Aorta (tissue), 5 donors: ENCODE measurements at regions not wholly inside any gene's neighbourhood (a gene's known extent, or its start where the extent isn't known, plus 50 kb on each side); places are given as distances from the start of the nearest gene placed in this dataset.
"Not testable (repeated sequence)": the region's sequence is repeated elsewhere in the genome, so short reads cannot be mapped to it uniquely, and the experiment has no call there.

ENCODE experiments used
- ATAC-seq: fragments of 200-7000 bp; cut with Tn5 transposase; one replicate; pipeline ENCODE4 v1.9.1; 2022; ENCODE audit warnings: moderate library complexity; ENCODE audit not compliant: low FRiP score
- DNase-seq, 2 donors: peaks; one replicate each; pipeline ENCODE4 v3.0.0-alpha.2; 2020
- H3K27ac ChIP-seq, 2 donors: one replicate each; pipeline ENCODE4 v1.5.1; 2013; ENCODE audit warnings: low read length in 2 of 2, mild to moderate bottlenecking in 2 of 2, moderate library complexity in 2 of 2, control low read depth in 1 of 2, inconsistent platforms in 1 of 2, low read depth in 1 of 2
- H3K27me3 ChIP-seq, 2 donors: one replicate each; pipeline ENCODE4 v1.6.1; 2013; ENCODE audit warnings: control low read depth in 1 of 2, low read length in 1 of 2, mild to moderate bottlenecking in 1 of 2, moderate library complexity in 1 of 2; ENCODE audit not compliant: insufficient read depth in 2 of 2, control insufficient read depth in 1 of 2
- H3K36me3 ChIP-seq, 2 donors: one replicate each; pipeline ENCODE4 v1.6.1; 2013; ENCODE audit warnings: control low read depth in 1 of 2, low read length in 1 of 2, mild to moderate bottlenecking in 1 of 2; ENCODE audit not compliant: insufficient read depth in 2 of 2, control insufficient read depth in 1 of 2
- H3K4me1 ChIP-seq, 2 donors: one replicate each; pipeline ENCODE4 v1.6.1; 2013; ENCODE audit warnings: low read length in 2 of 2, control low read depth in 1 of 2, mild to moderate bottlenecking in 1 of 2, moderate library complexity in 1 of 2; ENCODE audit not compliant: insufficient read depth in 2 of 2, control insufficient read depth in 1 of 2
- H3K4me3 ChIP-seq, 2 donors: one replicate each; pipeline ENCODE4 v1.5.1; 2013; ENCODE audit warnings: low read length in 2 of 2, control low read depth in 1 of 2, mild to moderate bottlenecking in 1 of 2
- H3K9me3 ChIP-seq: one replicate; pipeline ENCODE4 v1.6.1; 2013; ENCODE audit warnings: mild to moderate bottlenecking, low read length; ENCODE audit not compliant: control insufficient read depth
- WGBS, 2 donors: extraction: QIAGEN DNeasy Blood & Tissue Kit; methylation state at CpG; one replicate each; pipeline ENCODE4 v1.1.7; 2013; 5-methylcytosine and 5-hydroxymethylcytosine counted together
- intact Hi-C, 2 donors: fragments of 100-400 bp; cut with DNase I; formaldehyde crosslinking; loops; one replicate each; pipeline versions ENCODE4 v1.14.2 to v1.15.0; 2022
- donor health status: healthy with polysubstance abuse.
- donor health status: Bipolar disorder and iron deficiency.
- donor health status: DM: no; HTN: no; CAD: no.
- donor health status: DM: no; HTN: no; CAD: no.
- donor health status: DM: yes; HTN: yes; CAD: no.

GRCh38 chr2:114283774-114284173 lies 158.7 kb upstream of the DPP10 start:
- intact Hi-C loops: loop anchor here in 1 of 2 donors (5.0 kb wide), 2 partner anchors 64 to 144 kb away; no protein-coding TSS in a partner anchor

GRCh38 chr2:114286438-114286837 lies 156.0 kb upstream of the DPP10 start:
- H3K4me3 ChIP-seq: no peak overlapping the region
- 94 to 96% methylated on average over 8 of the region's 8 CpGs for WGBS, 2 donors
- DNase-seq: no peak
- intact Hi-C loops: no loop called here
- no peaks in the 10 kb centered on the region for H3K9me3 ChIP-seq
- peaks cover 0 to 4% of the 10 kb centered on the region in 2 donors for H3K4me1 ChIP-seq
- no peak for ATAC-seq
- H3K27me3 ChIP-seq: no peaks in the 10 kb centered on the region
- H3K36me3 ChIP-seq: no peaks in the 10 kb centered on the region
- no peak overlapping the region for H3K27ac ChIP-seq

More at GRCh38 chr2:114283774-114284173, 158.7 kb upstream of the DPP10 start:
- DNase-seq (no peak), ATAC-seq (peak; percentile 56)
- no peaks in the 10 kb centered on the region for H3K9me3 ChIP-seq
- no peaks in the 10 kb centered on the region for H3K27me3 ChIP-seq
- WGBS, 2 donors: 5 to 9% methylated on average over 5 of the region's 5 CpGs
- H3K36me3 ChIP-seq: no peaks in the 10 kb centered on the region
- peaks cover 2 to 7% of the 10 kb centered on the region in 2 donors for H3K4me1 ChIP-seq
- peak overlapping the region; percentile 21 to 57 for H3K27ac ChIP-seq
- no peak overlapping the region for H3K4me3 ChIP-seq

GRCh38 chr2:114293355-114293754 lies 149.1 kb upstream of the DPP10 start:
- H3K36me3 ChIP-seq: no peaks in the 10 kb centered on the region
- intact Hi-C loops: no loop called here
- ATAC-seq (no peak), DNase-seq (no peak)
- no peak overlapping the region for H3K27ac ChIP-seq
- peaks cover 0 to 2% of the 10 kb centered on the region in 2 donors for H3K4me1 ChIP-seq
- WGBS, 2 donors: 64 to 65% methylated on average over 5 of the region's 5 CpGs
- H3K27me3 ChIP-seq: no peaks in the 10 kb centered on the region
- H3K4me3 ChIP-seq: no peak overlapping the region
- H3K9me3 ChIP-seq: no peaks in the 10 kb centered on the region

- intact Hi-C loops: no loop called here
- Histone ChIP-seq H3K9me3 (no peaks in the 10 kb centered on the region), H3K4me3 (no peak overlapping the region), H3K36me3 (no peaks in the 10 kb centered on the region), H3K27me3 (no peaks in the 10 kb centered on the region), H3K4me1 (peaks cover 0 to 2% of the 10 kb centered on the region in 2 donors), H3K27ac (no peak overlapping the region)
- WGBS, 2 donors: 9 to 17% methylated on average over 6 of the region's 6 CpGs
- no peak for DNase-seq
- ATAC-seq: no peak
Measured at GRCh38 chr2:114294741-114295140, 147.7 kb upstream of the DPP10 start.

- H3K4me1 ChIP-seq, H3K4me3 ChIP-seq, H3K36me3 ChIP-seq, DNase-seq, ATAC-seq, H3K9me3 ChIP-seq, intact Hi-C loops, H3K27me3 ChIP-seq, H3K27ac ChIP-seq: not testable (repeated sequence)
- WGBS, 2 donors: 91 to 92% methylated on average over 3 of the region's 3 CpGs
Measured at GRCh38 chr2:114300351-114300750, 142.1 kb upstream of the DPP10 start.

GRCh38 chr2:114316532-114317300 lies 125.7 kb upstream of the DPP10 start:
- H3K36me3 ChIP-seq: no peaks in the 10 kb centered on the region
- WGBS, 2 donors: 38 to 53% methylated on average over 2 of the region's 2 CpGs
- intact Hi-C loops: no loop called here

GRCh38 chr2:114330594-114330993 lies 111.8 kb upstream of the DPP10 start:
- Histone ChIP-seq H3K4me3 (no peak overlapping the region), H3K4me1 (no peaks in the 10 kb centered on the region), H3K9me3 (no peaks in the 10 kb centered on the region), H3K27ac (no peak overlapping the region), H3K36me3 (no peaks in the 10 kb centered on the region), H3K27me3 (no peaks in the 10 kb centered on the region)
- ATAC-seq: no peak
- 77 to 81% methylated on average over 1 of the region's 1 CpG for WGBS, 2 donors
- intact Hi-C loops: no loop called here
- DNase-seq: no peak

More at GRCh38 chr2:114316532-114317300, 125.7 kb upstream of the DPP10 start:
- Histone ChIP-seq H3K27ac (no peak overlapping the region), H3K4me1 (no peaks in the 10 kb centered on the region), H3K27me3 (no peaks in the 10 kb centered on the region), H3K4me3 (no peak overlapping the region), H3K9me3 (no peaks in the 10 kb centered on the region)
- ATAC-seq (no peak), DNase-seq (no peak)

- no peak overlapping the region for H3K27ac ChIP-seq
- no peaks in the 10 kb centered on the region for H3K9me3 ChIP-seq
- H3K4me1 ChIP-seq: no peaks in the 10 kb centered on the region
- 68 to 72% methylated on average over 3 of the region's 3 CpGs for WGBS, 2 donors
- DNase-seq (no peak), ATAC-seq (no peak)
- no peaks in the 10 kb centered on the region for H3K36me3 ChIP-seq
- H3K27me3 ChIP-seq: no peaks in the 10 kb centered on the region
- H3K4me3 ChIP-seq: no peak overlapping the region
- intact Hi-C loops: no loop called here
Measured at GRCh38 chr2:114331934-114332333, 110.5 kb upstream of the DPP10 start.

GRCh38 chr2:114345246-114345645 lies 97.2 kb upstream of the DPP10 start:
- H3K27me3 ChIP-seq: no peaks in the 10 kb centered on the region
- no peak overlapping the region for H3K4me3 ChIP-seq
- no peaks in the 10 kb centered on the region for H3K9me3 ChIP-seq
- no peak overlapping the region for H3K27ac ChIP-seq
- H3K36me3 ChIP-seq: no peaks in the 10 kb centered on the region
- intact Hi-C loops: loop anchor here in 1 of 2 donors (5.0 kb wide), 1 partner anchor 63 kb away; no protein-coding TSS in a partner anchor
- ATAC-seq (no peak), DNase-seq (no peak)
- no peaks in the 10 kb centered on the region for H3K4me1 ChIP-seq
